ENCODE measurements at regions not wholly inside any gene's neighbourhood (a gene's known extent, or its start where the extent isn't known, plus 50 kb on each side); places are given as distances from the start of the nearest gene placed in this dataset.

GRCh38 chr6:145273136-145273535, 462.2 kb downstream of the EPM2A start:
- intact Hi-C loops (cut with DNase I; ENCODE audit: low total_unique reads): no loop called here
- H3K27me3 ChIP-seq: no peaks in the 10 kb centered on the region
- TF ChIP-seq CTCF (IDR thresholded peaks at IDR 0.05): no peak
- no peak for TF ChIP-seq POLR2A (IDR thresholded peaks at IDR 0.05)

GRCh38 chr6:145274083-145274482, 461.2 kb downstream of the EPM2A start:
- TF ChIP-seq CTCF (IDR thresholded peaks at IDR 0.05): no peak

More at GRCh38 chr6:145273136-145273535, 462.2 kb downstream of the EPM2A start:
- no peak overlapping the region for H3K27ac ChIP-seq
- no peaks in the 10 kb centered on the region for H3K9me3 ChIP-seq
- H3K4me3 ChIP-seq: no peak overlapping the region
- no peaks in the 10 kb centered on the region for H3K4me1 ChIP-seq
- DNase-seq: no peak
- no peaks in the 10 kb centered on the region for H3K36me3 ChIP-seq

GRCh38 chr6:145275019-145275418, 460.3 kb downstream of the EPM2A start:
- Histone ChIP-seq H3K4me3 (no peak overlapping the region), H3K4me1 (no peaks in the 10 kb centered on the region), H3K27ac (no peak overlapping the region), H3K27me3 (no peaks in the 10 kb centered on the region), H3K36me3 (no peaks in the 10 kb centered on the region), H3K9me3 (no peaks in the 10 kb centered on the region)
- no peak for TF ChIP-seq POLR2A (IDR thresholded peaks at IDR 0.05)
- TF ChIP-seq CTCF (IDR thresholded peaks at IDR 0.05): no peak
- no peak for DNase-seq
- intact Hi-C loops (cut with DNase I; ENCODE audit: low total_unique reads): no loop called here

More at GRCh38 chr6:145274083-145274482, 461.2 kb downstream of the EPM2A start:
- Histone ChIP-seq H3K4me1 (no peaks in the 10 kb centered on the region), H3K9me3 (no peaks in the 10 kb centered on the region), H3K4me3 (no peak overlapping the region), H3K36me3 (no peaks in the 10 kb centered on the region), H3K27ac (no peak overlapping the region), H3K27me3 (no peaks in the 10 kb centered on the region)
- intact Hi-C loops (cut with DNase I; ENCODE audit: low total_unique reads): no loop called here
- no peak for DNase-seq

GRCh38 chr6:145275787-145276186, 459.5 kb downstream of the EPM2A start:
- no peak overlapping the region for H3K4me3 ChIP-seq

GRCh38 chr6:145276756-145277155, 458.6 kb downstream of the EPM2A start:
- Histone ChIP-seq H3K9me3 (no peaks in the 10 kb centered on the region), H3K4me1 (no peaks in the 10 kb centered on the region), H3K36me3 (no peaks in the 10 kb centered on the region), H3K27me3 (no peaks in the 10 kb centered on the region), H3K4me3 (no peak overlapping the region), H3K27ac (no peak overlapping the region)
- intact Hi-C loops (cut with DNase I; ENCODE audit: low total_unique reads): no loop called here
- DNase-seq: no peak
- TF ChIP-seq POLR2A (IDR thresholded peaks at IDR 0.05) (no peak), CTCF (IDR thresholded peaks at IDR 0.05) (no peak)

More at GRCh38 chr6:145275787-145276186, 459.5 kb downstream of the EPM2A start:
- Histone ChIP-seq H3K9me3 (no peaks in the 10 kb centered on the region), H3K27me3 (no peaks in the 10 kb centered on the region), H3K27ac (no peak overlapping the region), H3K36me3 (no peaks in the 10 kb centered on the region), H3K4me1 (no peaks in the 10 kb centered on the region)
- intact Hi-C loops (cut with DNase I; ENCODE audit: low total_unique reads): no loop called here
- TF ChIP-seq CTCF (IDR thresholded peaks at IDR 0.05) (no peak), POLR2A (IDR thresholded peaks at IDR 0.05) (no peak)
- no peak for DNase-seq
